SU-DHL-6 (cell line): ENCODE measurements at regions not wholly inside any gene's neighbourhood (a gene's known extent, or its start where the extent isn't known, plus 50 kb on each side); places are given as distances from the start of the nearest gene placed in this dataset.

Experiments used
- H2AFZ ChIP-seq: fragments of 200-600 bp; sonication (generic); 2 replicates; pipeline ENCODE4 v1.6.1; 2014; ENCODE audit warnings: low read depth, mild to moderate bottlenecking, moderate library complexity, mixed read lengths, antibody characterized with exemption, low read length; ENCODE audit not compliant: severe bottlenecking
- H3F3A ChIP-seq: fragments of 200-600 bp; shearing (Covaris generic); 2 replicates; pipeline ENCODE4 v1.6.0; 2016; ENCODE audit warnings: antibody characterized with exemption, mild to moderate bottlenecking; ENCODE audit not compliant: insufficient read depth
- H3K27ac ChIP-seq: fragments of 200-600 bp; sonication (generic); 2 replicates; pipeline ENCODE4 v1.5.1; 2016; ENCODE audit warnings: low read depth, mild to moderate bottlenecking, low read length, moderate library complexity, mixed read lengths
- H3K27me3 ChIP-seq: fragments of 200-600 bp; sonication (generic), shearing (Covaris generic); 2 replicates; pipeline ENCODE4 v1.6.0; 2014; ENCODE audit warnings: mild to moderate bottlenecking, low read length
- H3K36me3 ChIP-seq: fragments of 200-600 bp; sonication (generic); 2 replicates; pipeline ENCODE4 v1.6.1; 2014; ENCODE audit warnings: mild to moderate bottlenecking, low read length, mixed read lengths
- H3K4me2 ChIP-seq: fragments of 300-600, 200-600 bp; shearing (Covaris generic), sonication (generic); 2 replicates; pipeline ENCODE4 v1.6.0; 2014; ENCODE audit warnings: low read length, low read depth, mild to moderate bottlenecking; ENCODE audit not compliant: poor library complexity, severe bottlenecking
- H3K4me3 ChIP-seq: fragments of 200-600 bp; sonication (generic); 2 replicates; pipeline ENCODE4 v1.5.1; 2014; ENCODE audit warnings: antibody characterized with exemption, low read length, mild to moderate bottlenecking, mixed read lengths; ENCODE audit not compliant: insufficient read depth, poor library complexity, severe bottlenecking
- H3K79me2 ChIP-seq: fragments of 200-600 bp; sonication (generic); 2 replicates; pipeline ENCODE4 v1.6.1; 2014; ENCODE audit warnings: mild to moderate bottlenecking, low read length, moderate library complexity; ENCODE audit not compliant: insufficient read depth
- H3K9ac ChIP-seq: fragments of 200-600 bp; sonication (generic); 2 replicates; pipeline ENCODE4 v1.7.0; 2014; ENCODE audit warnings: mild to moderate bottlenecking, low read length
- H3K9me2 ChIP-seq: fragments of 200-600 bp; sonication (generic); replicated peaks from 2 replicates; pipeline ENCODE4 v1.6.1; 2014; ENCODE audit warnings: low read length; ENCODE audit not compliant: insufficient read depth
- H3K9me3 ChIP-seq: fragments of 200-600 bp; sonication (generic); 2 replicates; pipeline ENCODE4 v1.6.1; 2014; ENCODE audit warnings: low read length, mixed read lengths; ENCODE audit not compliant: insufficient read depth
- H4K20me1 ChIP-seq: fragments of 200-600 bp; sonication (generic); 2 replicates; pipeline ENCODE4 v1.6.1; 2014; ENCODE audit warnings: low read depth, mild to moderate bottlenecking, antibody characterized with exemption, low read length, moderate library complexity, mixed read lengths
- EZH2phosphoT487 ChIP-seq: fragments of 200-600 bp; sonication (generic), shearing (Covaris generic); conservative IDR thresholded peaks from 2 replicates; pipeline ENCODE4 v1.6.1; 2018; ENCODE audit warnings: mild to moderate bottlenecking, antibody characterized with exemption, low read length, moderate library complexity, mixed read lengths
- TF ChIP-seq, protein P1 (sequence below): fragments of 200-600 bp; sonication (generic); IDR thresholded peaks from one replicate; pipeline ENCODE4 v1.5.1; 2017; ENCODE audit warnings: antibody characterized with exemption, mild to moderate bottlenecking, low read length, moderate library complexity; ENCODE audit not compliant: insufficient read depth, poor library complexity, severe bottlenecking

DNA sequence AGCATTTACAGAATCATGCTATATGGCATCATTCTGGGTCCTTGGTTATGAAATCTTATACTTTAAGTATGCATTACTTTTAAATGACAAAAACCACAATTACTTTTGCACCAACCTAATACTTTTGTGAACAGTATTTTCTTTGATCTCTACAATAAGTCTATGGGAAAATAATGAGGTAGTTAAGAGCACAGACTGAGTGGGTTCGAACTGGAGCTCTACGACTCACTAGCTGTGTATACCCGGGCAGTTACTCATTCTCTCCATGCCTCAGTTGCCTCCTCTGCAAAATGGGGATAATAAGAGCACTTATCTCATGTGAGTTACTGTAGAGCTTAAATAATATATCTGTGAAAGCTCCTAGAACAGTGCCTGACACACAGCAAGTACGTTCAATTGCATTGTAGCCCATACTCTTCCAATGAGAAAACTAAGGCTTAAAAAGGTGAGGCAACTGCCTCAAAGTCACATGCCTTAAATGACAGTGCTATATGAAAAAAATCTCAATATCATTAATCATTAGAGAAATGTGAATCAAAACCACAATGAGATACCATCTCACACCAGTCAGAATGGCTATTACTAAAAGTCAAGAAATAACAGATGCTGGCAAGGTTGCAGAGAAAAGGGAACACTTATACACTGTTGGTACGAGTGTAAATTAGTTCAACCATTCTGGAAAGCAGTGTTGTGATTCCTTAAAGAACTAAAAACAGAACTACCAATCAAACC lies 151.5 kb downstream of the CHIC2 start:
- no peak overlapping the region for H3K27ac ChIP-seq
- no peak overlapping the region for H3K9ac ChIP-seq
- H3K27me3 ChIP-seq: no peaks in the 10 kb centered on the region
- H3K79me2 ChIP-seq: no peaks in the 10 kb centered on the region
- H4K20me1 ChIP-seq: no peaks in the 10 kb centered on the region
- no peaks in the 10 kb centered on the region for H3K9me3 ChIP-seq
- H3K4me2 ChIP-seq: no peak overlapping the region
- H3F3A ChIP-seq: no peaks in the 10 kb centered on the region
- no peak overlapping the region for H2AFZ ChIP-seq
- H3K9me2 ChIP-seq: no peaks in the 10 kb centered on the region
- H3K36me3 ChIP-seq: no peaks in the 10 kb centered on the region
- TF ChIP-seq, protein P1, sequence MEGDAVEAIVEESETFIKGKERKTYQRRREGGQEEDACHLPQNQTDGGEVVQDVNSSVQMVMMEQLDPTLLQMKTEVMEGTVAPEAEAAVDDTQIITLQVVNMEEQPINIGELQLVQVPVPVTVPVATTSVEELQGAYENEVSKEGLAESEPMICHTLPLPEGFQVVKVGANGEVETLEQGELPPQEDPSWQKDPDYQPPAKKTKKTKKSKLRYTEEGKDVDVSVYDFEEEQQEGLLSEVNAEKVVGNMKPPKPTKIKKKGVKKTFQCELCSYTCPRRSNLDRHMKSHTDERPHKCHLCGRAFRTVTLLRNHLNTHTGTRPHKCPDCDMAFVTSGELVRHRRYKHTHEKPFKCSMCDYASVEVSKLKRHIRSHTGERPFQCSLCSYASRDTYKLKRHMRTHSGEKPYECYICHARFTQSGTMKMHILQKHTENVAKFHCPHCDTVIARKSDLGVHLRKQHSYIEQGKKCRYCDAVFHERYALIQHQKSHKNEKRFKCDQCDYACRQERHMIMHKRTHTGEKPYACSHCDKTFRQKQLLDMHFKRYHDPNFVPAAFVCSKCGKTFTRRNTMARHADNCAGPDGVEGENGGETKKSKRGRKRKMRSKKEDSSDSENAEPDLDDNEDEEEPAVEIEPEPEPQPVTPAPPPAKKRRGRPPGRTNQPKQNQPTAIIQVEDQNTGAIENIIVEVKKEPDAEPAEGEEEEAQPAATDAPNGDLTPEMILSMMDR: no peak
- no peak for TF ChIP-seq EZH2phosphoT487
- no peak overlapping the region for H3K4me3 ChIP-seq

DNA sequence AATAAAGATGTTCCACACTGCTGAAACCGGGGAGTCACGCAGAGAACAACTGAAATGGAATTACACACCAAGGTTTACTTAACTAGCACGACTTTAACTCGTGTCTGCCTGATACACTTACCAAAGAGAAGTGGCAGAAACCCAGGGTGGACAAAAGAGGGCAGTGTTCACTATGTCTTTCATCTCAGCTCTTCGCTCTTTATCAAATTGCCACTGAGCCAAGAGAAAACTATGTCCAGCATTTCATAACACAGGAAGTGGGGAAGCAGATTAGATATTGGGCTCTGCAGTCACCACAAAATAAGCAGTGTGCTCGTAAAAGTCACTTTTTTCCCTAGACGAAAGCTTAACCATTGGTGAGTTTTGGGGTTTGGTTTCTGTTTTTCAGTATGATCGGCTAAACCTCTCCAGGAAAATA lies 155.7 kb downstream of the CHIC2 start:
- Histone ChIP-seq H3K4me3 (no peak overlapping the region), H3K9me2 (no peaks in the 10 kb centered on the region), H3K27me3 (no peaks in the 10 kb centered on the region), H3K4me2 (no peak overlapping the region), H3F3A (no peaks in the 10 kb centered on the region), H3K79me2 (no peaks in the 10 kb centered on the region), H3K9me3 (no peaks in the 10 kb centered on the region), H3K36me3 (no peaks in the 10 kb centered on the region), H2AFZ (no peak overlapping the region), H4K20me1 (no peaks in the 10 kb centered on the region), H3K9ac (no peak overlapping the region), H3K27ac (no peak overlapping the region)
- TF ChIP-seq, protein P1: peak; percentile 13
- no peak for TF ChIP-seq EZH2phosphoT487

DNA sequence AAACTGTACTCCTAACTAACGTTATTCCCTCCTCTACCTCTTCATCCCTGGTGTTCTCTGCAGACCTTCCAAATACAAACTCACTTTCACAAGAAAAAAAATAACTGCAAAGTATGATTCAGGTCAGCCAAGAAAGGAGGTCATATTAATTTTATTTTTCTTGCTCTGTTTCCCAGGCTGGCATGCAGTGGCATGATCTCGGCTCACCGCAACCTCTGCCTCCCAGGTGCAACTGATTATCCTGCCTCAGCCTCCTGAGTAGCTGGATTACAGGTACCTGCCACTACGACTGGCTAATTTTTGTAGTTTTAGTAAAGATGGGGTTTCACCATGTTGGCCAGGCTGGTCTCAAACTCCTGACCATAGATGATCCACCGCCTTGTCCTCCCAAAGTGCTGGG lies 156.6 kb downstream of the CHIC2 start:
- Histone ChIP-seq H3K27ac (no peak overlapping the region), H3K4me2 (no peak overlapping the region), H4K20me1 (no peaks in the 10 kb centered on the region), H2AFZ (no peak overlapping the region), H3K9ac (no peak overlapping the region), H3K4me3 (no peak overlapping the region), H3F3A (no peaks in the 10 kb centered on the region), H3K79me2 (no peaks in the 10 kb centered on the region), H3K9me2 (no peaks in the 10 kb centered on the region), H3K36me3 (no peaks in the 10 kb centered on the region), H3K27me3 (no peaks in the 10 kb centered on the region), H3K9me3 (no peaks in the 10 kb centered on the region)
- no peak for TF ChIP-seq EZH2phosphoT487
- TF ChIP-seq, protein P1: no peak
